Keratinocyte (primary cell): ENCODE measurements at regions not wholly inside any gene's neighbourhood (a gene's known extent, or its start where the extent isn't known, plus 50 kb on each side); places are given as distances from the start of the nearest gene placed in this dataset.

Experiments used
- CTCF ChIP-seq, 3 experiments: IDR thresholded peaks in 1 of 3; conservative IDR thresholded peaks in 1 of 3; optimal IDR thresholded peaks in 1 of 3; 2 replicates in 2 of 3; 3 replicates in 1 of 3; pipeline versions ENCODE3 to v1.5.1; 2011; ENCODE audit warnings: low read length in 3 of 3, mild to moderate bottlenecking in 3 of 3, moderate library complexity in 2 of 3, control low read depth in 1 of 3, inconsistent platforms in 1 of 3; ENCODE audit not compliant: insufficient read depth in 2 of 3; ENCODE audit errors: extremely low read depth in 1 of 3
- EZH2 ChIP-seq: IDR thresholded peaks from one replicate; pipeline ENCODE4 v1.6.1; 2012; ENCODE audit warnings: inconsistent platforms, mild to moderate bottlenecking, low read length, moderate library complexity

- no peak for TF ChIP-seq CTCF (optimal IDR thresholded peaks at IDR 0.05 in 1 of 3, IDR thresholded peaks at IDR 0.05 in 1 of 3, conservative IDR thresholded peaks at IDR 0.05 in 1 of 3; ENCODE audit: extremely low read depth in 1 of 3, insufficient read depth in 2 of 3, low read length in 3 of 3)
- no peak for TF ChIP-seq EZH2
Measured at GRCh38 chr12:107547389-107547788, 138.2 kb upstream of the PWP1 start.
